Breast epithelium (tissue), 4 donors: ENCODE measurements at regions not wholly inside any gene's neighbourhood (a gene's known extent, or its start where the extent isn't known, plus 50 kb on each side); places are given as distances from the start of the nearest gene placed in this dataset.
A peak's percentile ranks its signal among the peaks of the same experiment; 100 is the strongest.
"Not testable (repeated sequence)": the region's sequence is repeated elsewhere in the genome, so short reads cannot be mapped to it uniquely, and the experiment has no call there.

Source experiments
- DNase-seq, 2 donors: peaks; one replicate each; pipeline ENCODE4 v3.0.0-alpha.2; 2019; ENCODE audit warnings: low spot score in 2 of 2
- H3K27ac ChIP-seq, 2 donors: fragments of 200-600 bp; sonication (generic) in 1 of 2; one replicate each; pipeline ENCODE4 v1.5.1; 2016 to 2019; ENCODE audit warnings: mild to moderate bottlenecking in 1 of 2
- H3K27me3 ChIP-seq, 2 donors: fragments of 200-600 bp; sonication (generic) in 1 of 2; one replicate each; pipeline versions ENCODE4 v1.5.1 to v1.6.0; 2017 to 2019; ENCODE audit warnings: control low read depth in 1 of 2, mild to moderate bottlenecking in 1 of 2
- H3K36me3 ChIP-seq: fragments of 200-600 bp; one replicate; pipeline ENCODE4 v1.5.1; 2019
- H3K4me1 ChIP-seq, 2 donors: fragments of 200-600 bp; sonication (generic); one replicate each; pipeline ENCODE4 v1.5.1; 2016 to 2019; ENCODE audit warnings: control low read depth in 1 of 2
- H3K4me3 ChIP-seq, 3 donors: fragments of 200-600 bp; sonication (generic); 1 replicate in 2 of 3; 2 replicates in 1 of 3; pipeline ENCODE4 v1.5.1; 2016 to 2019; ENCODE audit warnings: mild to moderate bottlenecking in 3 of 3, moderate library complexity in 2 of 3
- H3K9me3 ChIP-seq, 2 donors: fragments of 200-600 bp; sonication (generic) in 1 of 2; one replicate each; pipeline ENCODE4 v1.5.1; 2016 to 2019; ENCODE audit warnings: control low read depth in 1 of 2
- POLR2A ChIP-seq: fragments of 450-650 bp; IDR thresholded peaks from one replicate; pipeline ENCODE4 v1.6.1; 2016; ENCODE audit warnings: antibody characterized with exemption, mild to moderate bottlenecking, moderate library complexity
- POLR2AphosphoS5 ChIP-seq, 3 donors: sonication (generic); formaldehyde crosslinking; IDR thresholded peaks; one replicate each; pipeline ENCODE4 v1.6.1; 2017; ENCODE audit warnings: antibody characterized with exemption in 3 of 3
- intact Hi-C: fragments of 100-400 bp; cut with DNase I; formaldehyde crosslinking; loops from one replicate; pipeline ENCODE4 v1.15.1; 2023; ENCODE audit warnings: low total_unique reads
- TF ChIP-seq, protein P1 (sequence below), 3 donors: fragments of 450-650 bp; IDR thresholded peaks; one replicate each; pipeline ENCODE4 v1.5.1; 2016 to 2017; ENCODE audit warnings: antibody characterized with exemption in 3 of 3, mild to moderate bottlenecking in 3 of 3, moderate library complexity in 3 of 3

DNA sequence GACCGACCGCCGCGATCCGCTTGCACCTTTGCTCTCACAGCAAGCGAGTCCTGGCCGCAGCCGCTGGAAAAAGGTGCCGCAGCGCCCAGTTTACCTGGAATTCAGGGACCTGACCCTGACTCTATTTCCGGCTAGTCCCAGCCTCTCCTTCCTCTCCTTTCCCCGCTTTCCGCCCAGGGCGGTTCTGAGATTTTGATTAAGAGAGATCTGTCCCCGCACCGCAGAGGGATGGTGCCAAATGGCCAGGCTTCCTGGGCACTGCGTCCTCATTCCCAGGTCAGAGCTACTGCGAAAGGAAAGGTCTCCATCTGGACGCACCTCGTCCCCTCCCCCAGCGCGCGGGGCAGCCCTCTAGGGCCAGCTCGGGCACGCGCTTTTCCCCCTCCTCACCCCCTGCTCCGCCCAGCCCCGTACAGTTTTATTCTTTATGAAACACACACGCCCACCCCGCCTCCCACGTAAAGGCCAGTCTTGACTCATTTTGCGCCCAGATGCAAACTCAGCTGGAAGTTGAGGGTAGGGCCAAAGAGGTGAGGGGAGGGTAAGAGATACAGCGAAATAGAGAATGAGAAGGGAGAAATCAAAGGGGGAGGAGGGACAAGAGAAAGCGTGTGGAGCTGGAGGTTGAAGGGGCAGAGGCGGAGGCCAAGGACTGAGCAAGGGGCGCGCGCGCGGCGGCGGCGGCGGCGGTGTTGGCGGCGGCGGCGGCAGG, 411.8 kb upstream of the ESRRG start:
- no peak for TF ChIP-seq POLR2AphosphoS5 (IDR thresholded peaks at IDR 0.05)
- TF ChIP-seq POLR2A = no peak
- TF ChIP-seq, protein P1, sequence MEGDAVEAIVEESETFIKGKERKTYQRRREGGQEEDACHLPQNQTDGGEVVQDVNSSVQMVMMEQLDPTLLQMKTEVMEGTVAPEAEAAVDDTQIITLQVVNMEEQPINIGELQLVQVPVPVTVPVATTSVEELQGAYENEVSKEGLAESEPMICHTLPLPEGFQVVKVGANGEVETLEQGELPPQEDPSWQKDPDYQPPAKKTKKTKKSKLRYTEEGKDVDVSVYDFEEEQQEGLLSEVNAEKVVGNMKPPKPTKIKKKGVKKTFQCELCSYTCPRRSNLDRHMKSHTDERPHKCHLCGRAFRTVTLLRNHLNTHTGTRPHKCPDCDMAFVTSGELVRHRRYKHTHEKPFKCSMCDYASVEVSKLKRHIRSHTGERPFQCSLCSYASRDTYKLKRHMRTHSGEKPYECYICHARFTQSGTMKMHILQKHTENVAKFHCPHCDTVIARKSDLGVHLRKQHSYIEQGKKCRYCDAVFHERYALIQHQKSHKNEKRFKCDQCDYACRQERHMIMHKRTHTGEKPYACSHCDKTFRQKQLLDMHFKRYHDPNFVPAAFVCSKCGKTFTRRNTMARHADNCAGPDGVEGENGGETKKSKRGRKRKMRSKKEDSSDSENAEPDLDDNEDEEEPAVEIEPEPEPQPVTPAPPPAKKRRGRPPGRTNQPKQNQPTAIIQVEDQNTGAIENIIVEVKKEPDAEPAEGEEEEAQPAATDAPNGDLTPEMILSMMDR (IDR thresholded peaks at IDR 0.05) = no peak
- H3K36me3 ChIP-seq = no peaks in the 10 kb centered on the region
- no peaks in the 10 kb centered on the region for H3K9me3 ChIP-seq
- no peaks in the 10 kb centered on the region for H3K4me1 ChIP-seq
- no peak for DNase-seq
- H3K4me3 ChIP-seq = peak overlapping the region; percentile 28 to 65 (median 57)
- peaks cover 0 to 36% of the 10 kb centered on the region in 2 donors for H3K27me3 ChIP-seq
- intact Hi-C loops = no loop called here
- H3K27ac ChIP-seq = no peak overlapping the region

DNA sequence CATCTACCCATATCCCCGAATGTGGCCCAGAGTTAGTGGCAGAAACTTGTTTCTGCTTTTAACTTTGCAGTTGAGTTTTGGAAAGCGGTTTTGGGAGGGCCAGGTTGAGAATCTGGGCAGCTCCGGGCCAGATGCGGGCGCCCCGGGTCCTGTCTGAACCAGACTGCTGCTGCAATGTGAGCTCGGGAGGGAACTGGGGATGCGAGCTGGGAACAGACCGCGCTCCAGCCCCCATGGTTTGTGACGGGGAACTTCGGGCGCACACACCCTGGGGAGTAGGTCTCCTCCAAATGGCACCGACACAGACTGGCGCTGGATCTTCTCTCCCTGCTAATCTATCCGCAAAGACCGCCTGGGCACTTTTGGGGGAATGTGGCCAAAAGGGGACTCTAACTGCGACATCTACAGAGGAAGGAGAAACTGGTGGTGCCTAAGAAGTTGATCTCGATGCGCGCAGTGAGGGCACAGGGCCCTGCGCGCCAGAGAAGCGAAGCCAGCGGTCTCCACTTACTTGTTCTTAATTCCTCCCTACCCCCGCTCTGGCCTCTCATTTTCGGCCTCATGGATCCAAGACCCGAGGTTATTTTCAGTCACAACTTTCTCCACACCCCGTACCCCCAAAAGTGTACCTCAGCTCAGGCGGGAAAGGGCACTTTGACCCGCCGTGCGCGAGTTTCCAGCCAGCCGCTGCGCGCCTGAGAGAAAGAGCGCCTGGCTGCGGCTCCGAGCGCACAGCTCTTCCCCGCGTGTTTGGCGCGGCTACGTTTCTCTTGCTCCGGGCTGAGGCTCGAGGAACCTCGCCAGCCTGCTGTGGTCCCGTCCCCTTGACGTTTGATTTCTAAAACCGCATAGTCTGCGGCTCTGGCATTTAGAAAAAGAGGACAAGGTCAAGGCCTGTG, 411.0 kb upstream of the ESRRG start:
- Histone ChIP-seq H3K36me3 (no peaks in the 10 kb centered on the region), H3K4me1 (no peaks in the 10 kb centered on the region), H3K27me3 (peaks cover 0 to 36% of the 10 kb centered on the region in 2 donors), H3K9me3 (no peaks in the 10 kb centered on the region), H3K27ac (no peak overlapping the region), H3K4me3 (peak overlapping the region in 2 of 3 donors; percentile 57 to 65)
- intact Hi-C loops = no loop called here
- TF ChIP-seq, protein P1 (IDR thresholded peaks at IDR 0.05) = no peak
- TF ChIP-seq POLR2AphosphoS5 (IDR thresholded peaks at IDR 0.05) = no peak
- no peak for TF ChIP-seq POLR2A
- no peak for DNase-seq

DNA sequence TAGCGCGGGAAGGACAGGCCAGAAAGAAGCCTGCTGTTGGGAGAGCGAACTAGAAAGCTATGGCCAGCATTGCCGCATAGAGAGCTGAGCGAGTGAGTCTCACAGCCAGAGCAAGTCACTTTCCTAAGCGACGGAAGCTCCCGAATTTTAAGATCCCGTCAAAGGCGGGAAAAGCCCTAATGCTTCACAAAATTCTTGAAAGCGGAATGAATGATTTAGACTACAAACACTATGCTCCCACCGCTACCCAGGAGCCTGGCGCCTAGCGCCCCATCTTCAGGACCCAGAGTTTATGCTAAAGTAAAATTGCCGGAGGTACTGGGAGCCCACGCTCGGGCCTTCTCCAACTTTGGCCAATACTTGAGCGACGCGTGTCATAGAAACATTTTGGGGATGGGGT, 409.9 kb upstream of the ESRRG start:
- H3K36me3 ChIP-seq = no peaks in the 10 kb centered on the region
- no peaks in the 10 kb centered on the region for H3K9me3 ChIP-seq
- intact Hi-C loops = no loop called here
- no peaks in the 10 kb centered on the region for H3K4me1 ChIP-seq
- no peak overlapping the region for H3K27ac ChIP-seq
- TF ChIP-seq, protein P1 (IDR thresholded peaks at IDR 0.05) = no peak
- TF ChIP-seq POLR2AphosphoS5 (IDR thresholded peaks at IDR 0.05) = no peak
- peaks cover 0 to 30% of the 10 kb centered on the region in 2 donors for H3K27me3 ChIP-seq
- H3K4me3 ChIP-seq = no peak overlapping the region
- no peak for DNase-seq

DNA sequence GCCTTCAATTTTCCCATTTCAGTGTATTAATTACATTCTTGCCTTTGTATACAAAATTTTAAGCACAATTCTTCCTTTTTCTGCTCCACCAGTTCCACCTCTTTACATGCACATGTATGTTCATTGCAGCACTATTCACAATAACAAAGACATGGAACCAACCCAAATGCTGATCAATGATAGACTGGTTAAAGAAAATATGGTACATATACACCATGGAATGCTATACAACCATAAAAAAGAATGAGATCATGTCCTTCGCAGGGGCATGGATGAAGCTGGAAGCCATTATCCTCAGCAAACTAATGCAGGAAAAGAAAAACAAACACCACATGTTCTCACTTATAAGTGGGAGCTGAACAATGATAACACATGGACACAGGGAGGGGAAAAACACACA, 400.1 kb upstream of the ESRRG start:
- H3K4me3 ChIP-seq, H3K27ac ChIP-seq, DNase-seq, H3K36me3 ChIP-seq, H3K27me3 ChIP-seq, H3K9me3 ChIP-seq, intact Hi-C loops, H3K4me1 ChIP-seq: not testable (repeated sequence)

DNA sequence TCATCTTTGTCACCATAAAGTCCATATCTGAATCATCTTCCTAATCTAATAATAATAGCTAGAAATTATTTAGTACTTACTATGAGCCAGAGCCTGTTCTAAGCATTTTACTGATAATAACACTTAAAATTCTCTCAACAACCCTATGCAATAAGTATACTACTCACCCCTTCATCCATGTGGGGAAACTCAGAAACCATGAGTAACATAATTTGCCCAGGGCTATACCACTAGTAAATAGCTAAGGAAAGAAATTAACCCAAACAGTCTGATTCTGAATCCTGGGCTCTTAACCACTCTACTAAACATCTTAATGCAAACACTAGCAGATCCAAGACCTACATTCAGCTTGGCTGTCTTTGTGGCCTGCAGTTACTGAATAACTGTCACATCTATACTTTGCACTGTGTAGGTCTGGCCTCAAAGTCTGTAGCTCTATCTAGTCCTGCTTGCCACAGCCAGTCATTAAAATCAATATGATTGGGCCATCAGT, 394.8 kb upstream of the ESRRG start:
- H3K9me3 ChIP-seq = no peaks in the 10 kb centered on the region
- intact Hi-C loops = no loop called here
- no peaks in the 10 kb centered on the region for H3K4me1 ChIP-seq
- TF ChIP-seq POLR2A = no peak
- TF ChIP-seq, protein P1 (IDR thresholded peaks at IDR 0.05) = no peak
- no peak for TF ChIP-seq POLR2AphosphoS5 (IDR thresholded peaks at IDR 0.05)
- no peaks in the 10 kb centered on the region for H3K27me3 ChIP-seq
- H3K36me3 ChIP-seq = no peaks in the 10 kb centered on the region
- no peak overlapping the region for H3K27ac ChIP-seq
- H3K4me3 ChIP-seq = no peak overlapping the region
- DNase-seq = no peak
